Gastrocnemius medialis (tissue), 4 donors: ENCODE measurements at regions not wholly inside any gene's neighbourhood (a gene's known extent, or its start where the extent isn't known, plus 50 kb on each side); places are given as distances from the start of the nearest gene placed in this dataset.

ENCODE experiments used
- ATAC-seq, 2 donors: fragments of 150-250 bp; one replicate each; pipeline ENCODE4 v1.9.1; 2016
- DNase-seq, 2 donors: peaks; one replicate each; pipeline ENCODE4 v3.0.0-alpha.2; 2019
- H3K27ac ChIP-seq, 4 donors: fragments of 200-600 bp; sonication (generic); 1 replicate in 1 of 4; 2 replicates in 3 of 4; pipeline ENCODE4 v1.5.1; 2016 to 2018; ENCODE audit warnings: mild to moderate bottlenecking in 2 of 4, moderate library complexity in 1 of 4
- H3K27me3 ChIP-seq, 3 donors: fragments of 200-600 bp; sonication (generic) in 2 of 3; 1 replicate in 1 of 3; 2 replicates in 2 of 3; pipeline versions ENCODE4 v1.5.1 to v1.6.0; 2016 to 2019; ENCODE audit warnings: mild to moderate bottlenecking in 1 of 3, moderate library complexity in 1 of 3
- H3K36me3 ChIP-seq, 2 donors: fragments of 200-600 bp; sonication (generic) in 1 of 2; one replicate each; pipeline ENCODE4 v1.5.1; 2017 to 2018
- H3K4me1 ChIP-seq, 2 donors: fragments of 200-600 bp; sonication (generic) in 1 of 2; one replicate each; pipeline ENCODE4 v1.5.1; 2016 to 2017; ENCODE audit warnings: mild to moderate bottlenecking in 2 of 2
- H3K4me3 ChIP-seq, 4 donors: fragments of 200-600 bp; sonication (generic) in 3 of 4; 1 replicate in 1 of 4; 2 replicates in 3 of 4; pipeline ENCODE4 v1.5.1; 2016 to 2019; ENCODE audit warnings: mild to moderate bottlenecking in 2 of 4
- H3K9me3 ChIP-seq, 3 donors: fragments of 200-600 bp; sonication (generic) in 2 of 3; 1 replicate in 1 of 3; 2 replicates in 2 of 3; pipeline ENCODE4 v1.5.1; 2016 to 2019
- POLR2A ChIP-seq, 2 donors: fragments of 450-650 bp; IDR thresholded peaks; one replicate each; pipeline ENCODE4 v1.6.1; 2017; ENCODE audit warnings: antibody characterized with exemption in 2 of 2, mild to moderate bottlenecking in 2 of 2, moderate library complexity in 2 of 2
- in situ Hi-C, 4 donors: fragments of 200-750 bp; cut with MboI; loops; one replicate each; pipeline versions ENCODE4 v1.15.0 to v1.8.0; 2017; ENCODE audit warnings: low sequenced_read_pairs in 4 of 4
- intact Hi-C: fragments of 100-400 bp; cut with DNase I; formaldehyde crosslinking; loops from one replicate; pipeline ENCODE4 v1.15.1; 2023; ENCODE audit warnings: low total_unique reads
- TF ChIP-seq, protein P1 (sequence below), 5 experiments: fragments of 450-650 bp in 3 of 5; fragments of 200-600 bp in 2 of 5; sonication (generic) in 2 of 5; IDR thresholded peaks in 4 of 5; conservative IDR thresholded peaks in 1 of 5; 1 replicate in 4 of 5; 2 replicates in 1 of 5; pipeline ENCODE4 v1.5.1; 2016 to 2019; ENCODE audit warnings: antibody characterized with exemption in 5 of 5, mild to moderate bottlenecking in 3 of 5, moderate library complexity in 3 of 5

DNA sequence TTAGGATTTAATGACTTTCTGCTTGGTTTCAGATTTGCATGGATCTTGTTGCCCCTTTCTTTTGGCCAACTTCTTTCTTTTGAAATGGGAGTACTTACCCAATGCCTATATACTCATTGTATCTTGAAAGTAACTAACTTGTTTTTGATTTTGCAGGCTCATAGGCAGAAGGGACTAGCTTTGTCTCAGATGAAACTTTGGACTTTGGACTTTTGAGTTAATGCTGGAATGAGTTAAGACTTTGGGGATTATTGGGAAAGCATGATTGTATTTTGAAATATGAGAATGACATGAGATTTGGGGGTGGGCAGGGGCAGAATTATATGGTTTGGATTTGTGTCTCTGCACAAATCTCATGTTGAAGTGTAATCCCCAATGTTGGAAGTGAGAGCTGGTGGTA, 657.1 kb downstream of the TMTC2 start:
- no peak overlapping the region for H3K4me3 ChIP-seq
- H3K27ac ChIP-seq, result no peak overlapping the region
- no peak for DNase-seq
- in situ Hi-C loops (no loop called here), intact Hi-C loops (no loop called here)
- no peak for ATAC-seq
- H3K9me3 ChIP-seq, result no peaks in the 10 kb centered on the region
- TF ChIP-seq POLR2A (IDR thresholded peaks at IDR 0.05), result no peak
- TF ChIP-seq, protein P1, sequence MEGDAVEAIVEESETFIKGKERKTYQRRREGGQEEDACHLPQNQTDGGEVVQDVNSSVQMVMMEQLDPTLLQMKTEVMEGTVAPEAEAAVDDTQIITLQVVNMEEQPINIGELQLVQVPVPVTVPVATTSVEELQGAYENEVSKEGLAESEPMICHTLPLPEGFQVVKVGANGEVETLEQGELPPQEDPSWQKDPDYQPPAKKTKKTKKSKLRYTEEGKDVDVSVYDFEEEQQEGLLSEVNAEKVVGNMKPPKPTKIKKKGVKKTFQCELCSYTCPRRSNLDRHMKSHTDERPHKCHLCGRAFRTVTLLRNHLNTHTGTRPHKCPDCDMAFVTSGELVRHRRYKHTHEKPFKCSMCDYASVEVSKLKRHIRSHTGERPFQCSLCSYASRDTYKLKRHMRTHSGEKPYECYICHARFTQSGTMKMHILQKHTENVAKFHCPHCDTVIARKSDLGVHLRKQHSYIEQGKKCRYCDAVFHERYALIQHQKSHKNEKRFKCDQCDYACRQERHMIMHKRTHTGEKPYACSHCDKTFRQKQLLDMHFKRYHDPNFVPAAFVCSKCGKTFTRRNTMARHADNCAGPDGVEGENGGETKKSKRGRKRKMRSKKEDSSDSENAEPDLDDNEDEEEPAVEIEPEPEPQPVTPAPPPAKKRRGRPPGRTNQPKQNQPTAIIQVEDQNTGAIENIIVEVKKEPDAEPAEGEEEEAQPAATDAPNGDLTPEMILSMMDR (IDR thresholded peaks at IDR 0.05 in 4 of 5, conservative IDR thresholded peaks at IDR 0.05 in 1 of 5), result no peak
- H3K27me3 ChIP-seq, result no peaks in the 10 kb centered on the region
- no peaks in the 10 kb centered on the region for H3K36me3 ChIP-seq
- H3K4me1 ChIP-seq, result no peaks in the 10 kb centered on the region

DNA sequence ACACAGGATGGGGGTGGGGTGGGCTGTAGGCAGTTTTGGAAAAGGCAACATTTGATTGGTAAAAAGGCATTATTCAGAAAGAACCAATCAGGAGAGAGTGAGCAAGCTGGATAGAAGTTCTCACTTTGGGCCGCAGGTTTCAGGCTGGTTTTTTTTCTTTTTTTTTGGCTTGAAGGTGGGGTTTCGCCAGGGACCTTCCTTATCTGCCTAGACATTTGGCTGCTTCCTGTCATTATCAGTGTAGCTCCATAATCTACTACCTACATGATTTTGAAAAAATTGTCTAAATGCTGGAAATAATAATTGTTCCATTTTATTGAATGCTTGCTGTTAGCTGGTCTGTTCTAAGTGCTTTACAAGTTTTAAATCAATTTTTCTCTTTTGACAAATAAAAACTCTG, 649.0 kb downstream of the TMTC2 start:
- intact Hi-C loops, result no loop called here
- H3K36me3 ChIP-seq, result no peaks in the 10 kb centered on the region
- in situ Hi-C loops, result no loop called here
- DNase-seq (no peak), ATAC-seq (no peak)
- H3K27me3 ChIP-seq, result no peaks in the 10 kb centered on the region
- no peak overlapping the region for H3K27ac ChIP-seq
- no peaks in the 10 kb centered on the region for H3K9me3 ChIP-seq
- no peak for TF ChIP-seq POLR2A (IDR thresholded peaks at IDR 0.05)
- TF ChIP-seq, protein P1 (IDR thresholded peaks at IDR 0.05 in 4 of 5, conservative IDR thresholded peaks at IDR 0.05 in 1 of 5), result no peak
- H3K4me3 ChIP-seq, result no peak overlapping the region
- H3K4me1 ChIP-seq, result no peaks in the 10 kb centered on the region

GRCh38 chr12:83326666-83327065, 640.0 kb downstream of the TMTC2 start:
- H3K4me3 ChIP-seq, result no peak overlapping the region
- no peak for ATAC-seq

DNA sequence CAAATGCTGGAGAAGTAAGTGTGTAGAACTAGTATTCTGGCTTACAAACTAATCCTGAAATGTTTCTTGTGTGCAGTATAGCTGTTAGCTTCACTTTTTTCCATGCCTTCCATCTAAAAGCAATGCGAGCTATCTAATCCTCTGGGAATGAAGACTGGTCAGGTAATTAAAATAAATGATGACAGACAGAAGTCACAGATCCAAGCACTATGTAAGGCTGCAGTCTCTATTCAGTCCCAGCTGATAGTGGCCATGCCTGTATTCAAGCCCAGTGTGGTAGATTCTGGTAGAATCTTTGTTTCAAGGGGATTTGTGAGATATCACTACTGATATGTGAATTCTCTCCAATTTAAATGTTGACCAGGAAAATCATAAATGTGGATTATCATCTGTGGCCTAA, 637.2 kb downstream of the TMTC2 start:
- DNase-seq (no peak), ATAC-seq (no peak)
- H3K36me3 ChIP-seq, result no peaks in the 10 kb centered on the region
- in situ Hi-C loops, result no loop called here
- intact Hi-C loops, result no loop called here
- TF ChIP-seq, protein P1 (IDR thresholded peaks at IDR 0.05 in 4 of 5, conservative IDR thresholded peaks at IDR 0.05 in 1 of 5), result no peak
- TF ChIP-seq POLR2A (IDR thresholded peaks at IDR 0.05), result no peak
- H3K27ac ChIP-seq, result no peak overlapping the region
- no peaks in the 10 kb centered on the region for H3K4me1 ChIP-seq
- no peaks in the 10 kb centered on the region for H3K27me3 ChIP-seq
- no peaks in the 10 kb centered on the region for H3K9me3 ChIP-seq
- no peak overlapping the region for H3K4me3 ChIP-seq

More at GRCh38 chr12:83326666-83327065, 640.0 kb downstream of the TMTC2 start:
- intact Hi-C loops, result no loop called here
- Histone ChIP-seq H3K4me1 (no peaks in the 10 kb centered on the region), H3K27me3 (no peaks in the 10 kb centered on the region), H3K9me3 (no peaks in the 10 kb centered on the region), H3K27ac (no peak overlapping the region), H3K36me3 (no peaks in the 10 kb centered on the region)
- no peak for DNase-seq
- in situ Hi-C loops, result no loop called here
- TF ChIP-seq, protein P1 (IDR thresholded peaks at IDR 0.05 in 4 of 5, conservative IDR thresholded peaks at IDR 0.05 in 1 of 5), result no peak
- no peak for TF ChIP-seq POLR2A (IDR thresholded peaks at IDR 0.05)

GRCh38 chr12:83322809-83323208, 636.1 kb downstream of the TMTC2 start:
- DNase-seq (no peak), ATAC-seq (no peak)
- H3K4me3 ChIP-seq, result no peak overlapping the region
- in situ Hi-C loops, result no loop called here
- TF ChIP-seq POLR2A (IDR thresholded peaks at IDR 0.05), result no peak
- TF ChIP-seq, protein P1 (IDR thresholded peaks at IDR 0.05 in 4 of 5, conservative IDR thresholded peaks at IDR 0.05 in 1 of 5), result no peak
- no peaks in the 10 kb centered on the region for H3K27me3 ChIP-seq
- H3K36me3 ChIP-seq, result no peaks in the 10 kb centered on the region
- no peaks in the 10 kb centered on the region for H3K4me1 ChIP-seq
- no peaks in the 10 kb centered on the region for H3K9me3 ChIP-seq
- H3K27ac ChIP-seq, result no peak overlapping the region
- intact Hi-C loops, result no loop called here
